SJCRH30 (cell line): ENCODE measurements at regions not wholly inside any gene's neighbourhood (a gene's known extent, or its start where the extent isn't known, plus 50 kb on each side); places are given as distances from the start of the nearest gene placed in this dataset.
A peak's percentile ranks its signal among the peaks of the same experiment; 100 is the strongest.

Experiments
- DNase-seq, 2 experiments: peaks; one replicate each; pipeline ENCODE4 v3.0.0-alpha.2; 2015 to 2020
- H3K27ac ChIP-seq: fragments of 250-450 bp; sonication (Bioruptor Pico); 2 replicates; pipeline ENCODE4 v1.5.1; 2020; ENCODE audit warnings: mild to moderate bottlenecking, moderate library complexity
- H3K27me3 ChIP-seq: fragments of 250-450 bp; sonication (Bioruptor Pico); 2 replicates; pipeline ENCODE4 v1.5.1; 2020; ENCODE audit warnings: mild to moderate bottlenecking, moderate library complexity
- H3K36me3 ChIP-seq: fragments of 250-450 bp; sonication (Bioruptor Pico); 2 replicates; pipeline ENCODE4 v1.5.1; 2020; ENCODE audit warnings: mild to moderate bottlenecking, moderate library complexity
- H3K4me1 ChIP-seq: fragments of 250-450 bp; sonication (Bioruptor Pico); 2 replicates; pipeline ENCODE4 v1.5.1; 2020; ENCODE audit warnings: mild to moderate bottlenecking, moderate library complexity
- H3K4me3 ChIP-seq: fragments of 250-450 bp; sonication (Bioruptor Pico); 2 replicates; pipeline ENCODE4 v1.5.1; 2020; ENCODE audit warnings: mild to moderate bottlenecking, moderate library complexity
- H3K9me3 ChIP-seq: fragments of 250-450 bp; sonication (Bioruptor Pico); replicated peaks from 2 replicates; pipeline ENCODE4 v1.5.1; 2020; ENCODE audit warnings: mild to moderate bottlenecking, moderate library complexity

GRCh38 chr19:31174948-31175347, 174.3 kb downstream of the TSHZ3 start:
- DNase-seq: no peak
- no peak overlapping the region for H3K27ac ChIP-seq
- H3K4me3 ChIP-seq: no peak overlapping the region
- H3K36me3 ChIP-seq: no peaks in the 10 kb centered on the region
- peaks cover 16% of the 10 kb centered on the region for H3K4me1 ChIP-seq
- H3K27me3 ChIP-seq: no peaks in the 10 kb centered on the region
- 0 out of 2 replicates have a peak, but pooled peaks cover 3% of the 10 kb centered on the region for H3K9me3 ChIP-seq

GRCh38 chr19:31173991-31174390, 175.2 kb downstream of the TSHZ3 start:
- H3K36me3 ChIP-seq: no peaks in the 10 kb centered on the region
- H3K9me3 ChIP-seq: 0 out of 2 replicates have a peak, but pooled peaks cover 3% of the 10 kb centered on the region
- no peak for DNase-seq
- no peak overlapping the region for H3K27ac ChIP-seq
- no peaks in the 10 kb centered on the region for H3K27me3 ChIP-seq
- no peak overlapping the region for H3K4me3 ChIP-seq
- H3K4me1 ChIP-seq: peaks cover 16% of the 10 kb centered on the region

- Histone ChIP-seq H3K36me3 (no peaks in the 10 kb centered on the region), H3K27ac (no peak overlapping the region), H3K4me3 (no peak overlapping the region), H3K4me1 (peaks cover 5% of the 10 kb centered on the region; the same call in 1 of the 2 replicates), H3K27me3 (no peaks in the 10 kb centered on the region), H3K9me3 (0 out of 2 replicates have a peak, but pooled peaks cover 3% of the 10 kb centered on the region)
- DNase-seq: no peak
These were observed 177.3 kb downstream of the TSHZ3 start for GRCh38 chr19:31171936-31172335.

GRCh38 chr19:31170046-31170445, 179.2 kb downstream of the TSHZ3 start:
- DNase-seq: no peak
- no peak overlapping the region for H3K4me3 ChIP-seq
- H3K27me3 ChIP-seq: no peaks in the 10 kb centered on the region
- 0 out of 2 replicates have a peak, but pooled peaks cover 3% of the 10 kb centered on the region for H3K9me3 ChIP-seq
- no peak overlapping the region for H3K27ac ChIP-seq
- no peaks in the 10 kb centered on the region for H3K36me3 ChIP-seq
- H3K4me1 ChIP-seq: peaks cover 12% of the 10 kb centered on the region

GRCh38 chr19:31168106-31168625, 181.1 kb downstream of the TSHZ3 start:
- no peak for DNase-seq
- Histone ChIP-seq H3K27me3 (no peaks in the 10 kb centered on the region), H3K4me3 (no peak overlapping the region), H3K4me1 (peaks cover 21% of the 10 kb centered on the region), H3K27ac (no peak overlapping the region), H3K36me3 (no peaks in the 10 kb centered on the region), H3K9me3 (0 out of 2 replicates have a peak, but pooled peaks cover 3% of the 10 kb centered on the region)

DNA sequence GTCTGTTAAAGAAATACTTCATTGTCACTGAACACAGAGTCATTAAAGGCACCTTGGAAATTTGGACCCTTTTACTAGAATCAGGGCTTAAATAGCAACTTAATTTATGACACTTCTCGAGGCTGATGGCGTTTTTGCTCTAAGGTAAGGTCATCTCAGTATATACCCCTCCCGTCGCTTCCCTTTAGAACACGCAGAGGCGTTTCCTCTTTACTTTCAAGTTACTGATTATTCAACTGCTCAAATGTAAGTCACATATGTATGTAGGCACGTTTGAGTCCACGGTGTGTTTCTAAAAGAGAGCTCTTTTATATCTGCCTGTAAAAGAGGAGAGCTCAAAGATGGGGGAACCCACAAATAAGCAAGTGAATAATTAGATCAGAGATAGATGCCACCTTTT, 181.5 kb downstream of the TSHZ3 start:
- Histone ChIP-seq H3K27ac (no peak overlapping the region), H3K4me3 (no peak overlapping the region), H3K4me1 (peaks cover 21% of the 10 kb centered on the region), H3K36me3 (no peaks in the 10 kb centered on the region), H3K27me3 (no peaks in the 10 kb centered on the region), H3K9me3 (0 out of 2 replicates have a peak, but pooled peaks cover 3% of the 10 kb centered on the region)
- DNase-seq: no peak

GRCh38 chr19:31166206-31166605, 183.0 kb downstream of the TSHZ3 start:
- H3K27ac ChIP-seq: no peak overlapping the region
- H3K4me3 ChIP-seq: no peak overlapping the region
- H3K9me3 ChIP-seq: 0 out of 2 replicates have a peak, but pooled peaks cover 3% of the 10 kb centered on the region
- DNase-seq: peak in 1 of 2 experiments; percentile 35
- H3K27me3 ChIP-seq: no peaks in the 10 kb centered on the region
- H3K4me1 ChIP-seq: peaks cover 27% of the 10 kb centered on the region
- no peaks in the 10 kb centered on the region for H3K36me3 ChIP-seq

DNA sequence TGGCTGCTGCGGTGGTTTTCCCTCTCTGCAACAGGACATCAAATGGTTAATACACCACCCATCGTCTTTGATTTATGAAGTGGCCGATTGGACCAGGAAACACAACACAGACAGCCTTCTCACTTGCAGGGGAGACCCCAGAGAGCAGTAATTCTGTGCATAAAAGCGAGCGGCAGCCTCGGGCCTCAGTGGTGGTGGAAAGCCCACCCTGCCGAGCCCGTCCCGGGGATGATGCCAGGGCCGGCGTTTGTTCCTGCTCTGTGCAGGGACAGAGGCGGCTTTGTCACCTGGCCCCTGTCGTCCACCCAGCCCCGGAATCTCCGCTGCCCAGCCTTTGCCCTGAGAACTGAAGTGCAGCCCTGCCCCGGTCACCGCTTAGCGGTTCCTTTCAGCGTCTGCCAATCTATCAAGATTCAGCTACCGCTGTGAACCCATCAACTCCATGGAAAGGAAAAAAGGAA, 184.4 kb downstream of the TSHZ3 start:
- peak; percentile 47 to 55 for DNase-seq
- H3K9me3 ChIP-seq: no peaks in the 10 kb centered on the region
- H3K4me3 ChIP-seq: peak overlapping the region; percentile 44
- H3K36me3 ChIP-seq: no peaks in the 10 kb centered on the region
- peak overlapping the region; percentile 63 for H3K27ac ChIP-seq
- H3K4me1 ChIP-seq: peaks cover 39% of the 10 kb centered on the region
- no peaks in the 10 kb centered on the region for H3K27me3 ChIP-seq

- peaks cover 36% of the 10 kb centered on the region for H3K4me1 ChIP-seq
- peaks cover 4% of the 10 kb centered on the region; the same call in 1 of the 2 replicates for H3K9me3 ChIP-seq
- H3K36me3 ChIP-seq: no peaks in the 10 kb centered on the region
- H3K27me3 ChIP-seq: no peaks in the 10 kb centered on the region
- H3K27ac ChIP-seq: peak overlapping the region; percentile 93
- H3K4me3 ChIP-seq: no peak overlapping the region
- DNase-seq: peak; percentile 97 to 99
These were observed 188.8 kb downstream of the TSHZ3 start for GRCh38 chr19:31160336-31160926.

DNA sequence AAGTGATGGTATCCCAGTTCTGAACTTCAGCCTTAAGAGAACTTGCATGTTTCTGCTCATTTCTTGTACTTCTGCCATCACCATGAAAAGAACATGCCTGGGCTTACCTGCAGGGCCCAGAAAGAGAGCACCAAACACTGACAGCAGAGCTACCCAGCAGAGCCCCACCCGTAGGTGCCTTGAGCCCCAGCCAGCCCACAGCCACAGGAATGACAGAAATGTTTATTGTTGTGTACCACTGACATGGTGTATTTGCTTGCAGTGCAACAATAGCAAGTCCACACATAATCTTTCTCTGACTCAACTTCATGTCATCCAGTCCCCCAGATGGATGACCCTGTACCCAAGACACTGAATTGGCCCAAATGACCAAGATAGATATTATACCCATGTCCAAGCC, 195.2 kb downstream of the TSHZ3 start:
- Histone ChIP-seq H3K4me1 (peaks cover 52% of the 10 kb centered on the region), H3K4me3 (no peak overlapping the region), H3K9me3 (peaks cover 4% of the 10 kb centered on the region; the same call in 1 of the 2 replicates), H3K27ac (peak overlapping the region; percentile 32), H3K36me3 (no peaks in the 10 kb centered on the region), H3K27me3 (no peaks in the 10 kb centered on the region)
- DNase-seq: peak in 1 of 2 experiments; percentile 53

- peaks cover 61% of the 10 kb centered on the region for H3K4me1 ChIP-seq
- H3K9me3 ChIP-seq: no peaks in the 10 kb centered on the region; the same call in 1 of the 2 replicates
- H3K4me3 ChIP-seq: no peak overlapping the region
- DNase-seq: peak in 1 of 2 experiments; percentile 50
- H3K36me3 ChIP-seq: no peaks in the 10 kb centered on the region
- H3K27ac ChIP-seq: peak overlapping the region; percentile 32
- H3K27me3 ChIP-seq: no peaks in the 10 kb centered on the region
These were observed 196.3 kb downstream of the TSHZ3 start for GRCh38 chr19:31152906-31153305.

DNA sequence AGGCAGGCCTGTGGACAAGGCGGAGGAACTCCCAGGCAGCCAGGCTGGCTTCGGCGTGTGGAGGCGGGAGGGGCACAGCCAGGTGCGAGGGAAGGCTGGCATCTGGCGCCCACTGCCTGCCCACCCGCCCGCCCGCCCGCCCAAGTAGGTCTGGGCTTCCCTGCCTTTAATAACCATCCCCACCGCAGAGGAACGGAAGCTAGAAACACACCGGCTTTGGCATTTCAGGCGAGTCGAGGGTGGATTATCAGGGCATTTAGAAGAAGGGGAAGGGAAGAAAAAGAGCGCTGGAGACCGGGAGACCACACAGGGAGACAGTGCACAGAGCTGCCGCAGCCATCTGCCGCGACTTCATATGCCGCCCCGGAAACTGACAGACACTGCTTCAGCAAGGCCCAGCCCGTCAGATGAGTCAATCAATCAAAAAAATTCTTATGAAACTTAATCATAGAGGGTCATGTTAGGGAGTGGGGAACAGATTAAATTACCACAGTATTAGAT, 199.7 kb downstream of the TSHZ3 start:
- no peaks in the 10 kb centered on the region; the same call in 1 of the 2 replicates for H3K9me3 ChIP-seq
- no peaks in the 10 kb centered on the region for H3K27me3 ChIP-seq
- H3K4me3 ChIP-seq: peak overlapping the region; percentile 33
- peak overlapping the region; percentile 94 for H3K27ac ChIP-seq
- DNase-seq: peak; percentile 97 to 99
- H3K4me1 ChIP-seq: peaks cover 58% of the 10 kb centered on the region
- no peaks in the 10 kb centered on the region for H3K36me3 ChIP-seq

DNA sequence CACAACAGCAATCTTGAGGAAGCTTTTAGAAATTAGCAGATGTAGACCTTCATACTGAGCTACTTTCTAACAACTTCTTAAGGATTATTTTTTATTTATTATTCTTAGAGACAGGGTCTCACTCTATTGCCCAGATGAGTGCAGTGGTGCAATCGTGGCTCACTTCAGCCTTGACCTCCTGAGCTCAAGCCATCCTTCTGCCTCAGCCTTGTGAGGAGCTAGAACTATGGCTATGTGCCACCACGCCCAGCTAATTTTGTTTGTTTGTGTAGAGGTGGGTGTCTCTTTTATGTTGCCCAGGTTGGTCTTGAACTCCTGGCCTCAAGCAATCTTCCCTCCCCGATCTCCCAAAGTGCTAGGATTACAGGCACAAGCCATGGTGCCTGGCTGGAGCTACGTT, 200.6 kb downstream of the TSHZ3 start:
- Histone ChIP-seq H3K27ac (peak overlapping the region; percentile 94), H3K4me3 (no peak overlapping the region), H3K27me3 (no peaks in the 10 kb centered on the region), H3K9me3 (no peaks in the 10 kb centered on the region; the same call in 1 of the 2 replicates), H3K4me1 (peaks cover 50% of the 10 kb centered on the region), H3K36me3 (no peaks in the 10 kb centered on the region)
- DNase-seq: peak in 1 of 2 experiments; percentile 26

GRCh38 chr19:31147234-31147633, 202.0 kb downstream of the TSHZ3 start:
- H3K4me3 ChIP-seq: no peak overlapping the region
- H3K27ac ChIP-seq: no peak overlapping the region
- peaks cover 36% of the 10 kb centered on the region for H3K4me1 ChIP-seq

GRCh38 chr19:31146546-31147183, 202.6 kb downstream of the TSHZ3 start:
- DNase-seq: no peak
- Histone ChIP-seq H3K4me3 (no peak overlapping the region), H3K36me3 (no peaks in the 10 kb centered on the region), H3K27ac (no peak overlapping the region), H3K9me3 (no peaks in the 10 kb centered on the region), H3K27me3 (no peaks in the 10 kb centered on the region), H3K4me1 (peaks cover 33% of the 10 kb centered on the region)

More at GRCh38 chr19:31147234-31147633, 202.0 kb downstream of the TSHZ3 start:
- Histone ChIP-seq H3K27me3 (no peaks in the 10 kb centered on the region), H3K9me3 (no peaks in the 10 kb centered on the region; the same call in 1 of the 2 replicates), H3K36me3 (no peaks in the 10 kb centered on the region)
- no peak for DNase-seq
